ENCODE measurements at regions not wholly inside any gene's neighbourhood (a gene's known extent, or its start where the extent isn't known, plus 50 kb on each side); places are given as distances from the start of the nearest gene placed in this dataset.

DNA sequence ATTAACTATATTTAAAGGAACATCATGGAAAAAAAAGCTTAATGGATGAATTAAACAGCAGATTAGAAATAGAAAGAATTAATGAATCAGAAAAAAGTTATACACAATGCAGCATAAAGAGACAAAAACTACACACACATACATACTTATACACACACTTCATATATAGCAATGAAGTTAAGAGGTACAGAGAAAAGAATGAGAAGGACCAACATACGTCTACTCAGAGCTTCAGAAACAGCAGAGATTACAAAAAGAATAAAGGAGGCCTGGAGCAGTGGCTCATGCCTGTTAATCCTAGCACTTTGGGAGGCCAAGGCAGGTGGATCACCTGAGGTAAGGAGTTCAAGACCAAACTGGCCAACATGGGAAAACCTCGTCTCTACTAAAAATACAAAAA is 133.9 kb upstream of the TNPO1 start:
- TF ChIP-seq POLR2A (IDR thresholded peaks at IDR 0.05; ENCODE audit: low read depth, low read length) = no peak
- TF ChIP-seq, protein P1, sequence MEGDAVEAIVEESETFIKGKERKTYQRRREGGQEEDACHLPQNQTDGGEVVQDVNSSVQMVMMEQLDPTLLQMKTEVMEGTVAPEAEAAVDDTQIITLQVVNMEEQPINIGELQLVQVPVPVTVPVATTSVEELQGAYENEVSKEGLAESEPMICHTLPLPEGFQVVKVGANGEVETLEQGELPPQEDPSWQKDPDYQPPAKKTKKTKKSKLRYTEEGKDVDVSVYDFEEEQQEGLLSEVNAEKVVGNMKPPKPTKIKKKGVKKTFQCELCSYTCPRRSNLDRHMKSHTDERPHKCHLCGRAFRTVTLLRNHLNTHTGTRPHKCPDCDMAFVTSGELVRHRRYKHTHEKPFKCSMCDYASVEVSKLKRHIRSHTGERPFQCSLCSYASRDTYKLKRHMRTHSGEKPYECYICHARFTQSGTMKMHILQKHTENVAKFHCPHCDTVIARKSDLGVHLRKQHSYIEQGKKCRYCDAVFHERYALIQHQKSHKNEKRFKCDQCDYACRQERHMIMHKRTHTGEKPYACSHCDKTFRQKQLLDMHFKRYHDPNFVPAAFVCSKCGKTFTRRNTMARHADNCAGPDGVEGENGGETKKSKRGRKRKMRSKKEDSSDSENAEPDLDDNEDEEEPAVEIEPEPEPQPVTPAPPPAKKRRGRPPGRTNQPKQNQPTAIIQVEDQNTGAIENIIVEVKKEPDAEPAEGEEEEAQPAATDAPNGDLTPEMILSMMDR (conservative IDR thresholded peaks at IDR 0.05; ENCODE audit: low read depth, low read length) = no peak
